Neural cell (in vitro differentiated cells): ENCODE measurements at regions not wholly inside any gene's neighbourhood (a gene's known extent, or its start where the extent isn't known, plus 50 kb on each side); places are given as distances from the start of the nearest gene placed in this dataset.

Experiments used
- H2AFZ ChIP-seq: fragments of 200-600, 300-800 bp; sonication (generic), shearing (Covaris generic); 2 replicates; pipeline ENCODE4 v1.6.0; 2014; ENCODE audit warnings: low read depth, mild to moderate bottlenecking, antibody characterized with exemption, low read length, moderate library complexity
- H3F3A ChIP-seq: fragments of 200-600 bp; shearing (Covaris generic); 2 replicates; pipeline ENCODE4 v1.6.1; 2016; ENCODE audit warnings: mild to moderate bottlenecking, moderate library complexity, mixed read lengths, antibody characterized with exemption, low read length; ENCODE audit not compliant: insufficient read depth, poor library complexity, severe bottlenecking
- H3K27ac ChIP-seq: fragments of 200-600, 300-800 bp; sonication (generic), shearing (Covaris generic); 2 replicates; pipeline ENCODE4 v1.5.1; 2014; ENCODE audit warnings: mild to moderate bottlenecking, low read length, moderate library complexity
- H3K27me3 ChIP-seq: fragments of 300-800, 200-600 bp; sonication (generic), shearing (Covaris generic); 2 replicates; pipeline ENCODE4 v1.6.0; 2014; ENCODE audit warnings: mild to moderate bottlenecking, low read depth, low read length, moderate library complexity; ENCODE audit not compliant: insufficient read depth
- H3K36me3 ChIP-seq: fragments of 300-800, 200-600 bp; sonication (generic), shearing (Covaris generic); 2 replicates; pipeline ENCODE4 v1.5.1; 2014; ENCODE audit warnings: mild to moderate bottlenecking, antibody characterized with exemption, low read length, moderate library complexity; ENCODE audit not compliant: insufficient read depth
- H3K4me2 ChIP-seq: fragments of 300-800, 200-600 bp; sonication (generic), shearing (Covaris generic); 2 replicates; pipeline ENCODE4 v1.6.0; 2014; ENCODE audit warnings: mild to moderate bottlenecking, low read length
- H3K4me3 ChIP-seq: fragments of 300-800, 200-600 bp; sonication (generic), shearing (Covaris generic); 2 replicates; pipeline ENCODE4 v1.5.1; 2014; ENCODE audit warnings: mild to moderate bottlenecking, low read length, moderate library complexity
- H3K79me2 ChIP-seq: fragments of 200-600 bp; shearing (Covaris generic); replicated peaks from 2 replicates; pipeline ENCODE4 v1.6.0; 2014; ENCODE audit warnings: mild to moderate bottlenecking, low read length, moderate library complexity; ENCODE audit not compliant: insufficient read depth
- H3K9ac ChIP-seq: fragments of 300-800, 200-600 bp; sonication (generic), shearing (Covaris generic); 2 replicates; pipeline ENCODE4 v1.6.1; 2016; ENCODE audit warnings: mild to moderate bottlenecking, low read length, mixed read lengths
- H3K9me2 ChIP-seq: fragments of 200-600 bp; shearing (Covaris generic); 2 replicates; pipeline ENCODE4 v1.6.1; 2016; ENCODE audit warnings: mild to moderate bottlenecking, low read length, mixed read lengths; ENCODE audit not compliant: insufficient read depth
- H3K9me3 ChIP-seq: fragments of 200-600, 300-800 bp; sonication (generic), shearing (Covaris generic); 2 replicates; pipeline ENCODE4 v1.6.1; 2016; ENCODE audit warnings: mild to moderate bottlenecking, mixed run types, low read length, moderate library complexity, mixed read lengths
- H4K20me1 ChIP-seq: fragments of 200-600 bp; shearing (Covaris generic); 2 replicates; pipeline ENCODE4 v1.6.1; 2016; ENCODE audit warnings: mild to moderate bottlenecking, mixed run types; ENCODE audit not compliant: insufficient read depth
- CTCF ChIP-seq: fragments of 450-650 bp; IDR thresholded peaks from 2 replicates; pipeline ENCODE4 v1.5.1; 2014; ENCODE audit warnings: antibody characterized with exemption, mild to moderate bottlenecking, moderate library complexity; ENCODE audit not compliant: poor library complexity, severe bottlenecking
- EP300 ChIP-seq: fragments of 450-650 bp; conservative IDR thresholded peaks from 2 replicates; pipeline ENCODE4 v1.6.1; 2014; ENCODE audit warnings: antibody characterized with exemption, mild to moderate bottlenecking, moderate library complexity; ENCODE audit not compliant: poor library complexity, severe bottlenecking
- EZH2 ChIP-seq: fragments of 200-600, 300-800 bp; shearing (Covaris generic), sonication (generic); IDR thresholded peaks from 2 replicates; pipeline ENCODE4 v1.6.1; 2014; ENCODE audit warnings: antibody characterized with exemption, low read length, borderline replicate concordance, mild to moderate bottlenecking; ENCODE audit not compliant: insufficient read depth, poor library complexity, severe bottlenecking
- MXI1 ChIP-seq: fragments of 450-650 bp; conservative IDR thresholded peaks from 2 replicates; pipeline ENCODE4 v1.6.1; 2014; ENCODE audit warnings: antibody characterized with exemption, mild to moderate bottlenecking; ENCODE audit not compliant: poor library complexity, severe bottlenecking
- POLR2AphosphoS5 ChIP-seq: IDR thresholded peaks from 2 replicates; pipeline ENCODE4 v1.6.1; 2012
- RAD21 ChIP-seq: fragments of 450-650 bp; conservative IDR thresholded peaks from 2 replicates; pipeline ENCODE4 v1.6.1; 2014; ENCODE audit warnings: antibody characterized with exemption, mild to moderate bottlenecking, moderate library complexity
- SMC3 ChIP-seq: fragments of 450-650 bp; conservative IDR thresholded peaks from 2 replicates; pipeline ENCODE4 v1.6.1; 2014; ENCODE audit warnings: antibody characterized with exemption, mild to moderate bottlenecking, moderate library complexity; ENCODE audit not compliant: poor library complexity
- TAF1 ChIP-seq: IDR thresholded peaks from 2 replicates; pipeline ENCODE4 v1.6.1; 2012; ENCODE audit warnings: low read depth
- TF ChIP-seq, protein P1 (sequence below): IDR thresholded peaks from 2 replicates; pipeline ENCODE4 v1.6.1; 2012; ENCODE audit warnings: borderline replicate concordance

GRCh38 chr12:124658302-124658701 lies 90.9 kb upstream of the NCOR2 start:
- no peak overlapping the region for H3K27ac ChIP-seq
- H3K79me2 ChIP-seq, result no peaks in the 10 kb centered on the region
- H4K20me1 ChIP-seq, result no peaks in the 10 kb centered on the region
- no peaks in the 10 kb centered on the region for H3K9me2 ChIP-seq
- no peaks in the 10 kb centered on the region for H3K27me3 ChIP-seq
- H3K9ac ChIP-seq, result no peak overlapping the region
- no peak for TF ChIP-seq EP300
- no peaks in the 10 kb centered on the region for H3K9me3 ChIP-seq
- H3F3A ChIP-seq, result no peaks in the 10 kb centered on the region
- no peaks in the 10 kb centered on the region for H3K36me3 ChIP-seq
- no peak overlapping the region for H3K4me2 ChIP-seq
- H3K4me3 ChIP-seq, result no peak overlapping the region
- no peak overlapping the region for H2AFZ ChIP-seq

DNA sequence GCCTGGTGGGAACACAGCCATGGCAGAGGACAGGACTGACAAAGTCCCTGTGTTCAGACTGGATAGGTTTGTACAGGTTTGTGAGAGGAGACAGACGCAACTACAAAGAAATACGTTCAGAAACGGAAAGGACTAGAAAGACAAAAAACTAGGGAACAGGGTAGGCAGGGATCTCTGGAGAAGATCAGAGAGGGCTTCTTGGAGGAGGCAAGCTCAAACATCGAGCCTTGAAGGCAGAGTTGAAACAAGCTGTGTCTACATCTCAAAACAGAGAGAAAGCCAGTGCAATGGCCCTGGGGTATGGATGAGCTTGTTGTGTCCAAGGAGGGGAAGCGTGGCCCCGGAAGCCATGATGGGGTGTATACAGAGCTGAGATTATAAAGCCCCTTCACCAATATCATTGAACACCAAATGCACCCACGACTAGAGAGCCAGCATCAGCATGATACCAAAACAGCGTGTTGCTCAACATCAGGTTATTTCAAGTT lies 89.6 kb upstream of the NCOR2 start:
- TF ChIP-seq POLR2AphosphoS5 (no peak), CTCF (no peak), TAF1 (no peak), EZH2 (no peak), SMC3 (no peak), RAD21 (no peak), MXI1 (no peak), EP300 (no peak)
- TF ChIP-seq, protein P1, sequence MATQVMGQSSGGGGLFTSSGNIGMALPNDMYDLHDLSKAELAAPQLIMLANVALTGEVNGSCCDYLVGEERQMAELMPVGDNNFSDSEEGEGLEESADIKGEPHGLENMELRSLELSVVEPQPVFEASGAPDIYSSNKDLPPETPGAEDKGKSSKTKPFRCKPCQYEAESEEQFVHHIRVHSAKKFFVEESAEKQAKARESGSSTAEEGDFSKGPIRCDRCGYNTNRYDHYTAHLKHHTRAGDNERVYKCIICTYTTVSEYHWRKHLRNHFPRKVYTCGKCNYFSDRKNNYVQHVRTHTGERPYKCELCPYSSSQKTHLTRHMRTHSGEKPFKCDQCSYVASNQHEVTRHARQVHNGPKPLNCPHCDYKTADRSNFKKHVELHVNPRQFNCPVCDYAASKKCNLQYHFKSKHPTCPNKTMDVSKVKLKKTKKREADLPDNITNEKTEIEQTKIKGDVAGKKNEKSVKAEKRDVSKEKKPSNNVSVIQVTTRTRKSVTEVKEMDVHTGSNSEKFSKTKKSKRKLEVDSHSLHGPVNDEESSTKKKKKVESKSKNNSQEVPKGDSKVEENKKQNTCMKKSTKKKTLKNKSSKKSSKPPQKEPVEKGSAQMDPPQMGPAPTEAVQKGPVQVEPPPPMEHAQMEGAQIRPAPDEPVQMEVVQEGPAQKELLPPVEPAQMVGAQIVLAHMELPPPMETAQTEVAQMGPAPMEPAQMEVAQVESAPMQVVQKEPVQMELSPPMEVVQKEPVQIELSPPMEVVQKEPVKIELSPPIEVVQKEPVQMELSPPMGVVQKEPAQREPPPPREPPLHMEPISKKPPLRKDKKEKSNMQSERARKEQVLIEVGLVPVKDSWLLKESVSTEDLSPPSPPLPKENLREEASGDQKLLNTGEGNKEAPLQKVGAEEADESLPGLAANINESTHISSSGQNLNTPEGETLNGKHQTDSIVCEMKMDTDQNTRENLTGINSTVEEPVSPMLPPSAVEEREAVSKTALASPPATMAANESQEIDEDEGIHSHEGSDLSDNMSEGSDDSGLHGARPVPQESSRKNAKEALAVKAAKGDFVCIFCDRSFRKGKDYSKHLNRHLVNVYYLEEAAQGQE, result no peak
- H2AFZ ChIP-seq, result no peak overlapping the region
- H3K9me3 ChIP-seq, result no peaks in the 10 kb centered on the region
- no peaks in the 10 kb centered on the region for H3K36me3 ChIP-seq
- no peak overlapping the region for H3K4me2 ChIP-seq
- no peaks in the 10 kb centered on the region for H3K79me2 ChIP-seq
- no peaks in the 10 kb centered on the region for H3F3A ChIP-seq
- H3K9ac ChIP-seq, result no peak overlapping the region
- H3K4me3 ChIP-seq, result no peak overlapping the region
- H3K9me2 ChIP-seq, result no peaks in the 10 kb centered on the region
- no peaks in the 10 kb centered on the region for H3K27me3 ChIP-seq
- H4K20me1 ChIP-seq, result no peaks in the 10 kb centered on the region
- H3K27ac ChIP-seq, result no peak overlapping the region
